Skin of body (tissue), 1 donor: ENCODE measurements at regions not wholly inside any gene's neighbourhood (a gene's known extent, or its start where the extent isn't known, plus 50 kb on each side); places are given as distances from the start of the nearest gene placed in this dataset.
"Not testable (repeated sequence)": the region's sequence is repeated elsewhere in the genome, so short reads cannot be mapped to it uniquely, and the experiment has no call there.

ENCODE experiments used
- DNase-seq: peaks from one replicate; lab custom pipeline; 2025; lab: John Stamatoyannopoulos, UW

GRCh38 chr11:86148345-86148747, 79.5 kb upstream of the PICALM start:
- no peak for DNase-seq

DNA sequence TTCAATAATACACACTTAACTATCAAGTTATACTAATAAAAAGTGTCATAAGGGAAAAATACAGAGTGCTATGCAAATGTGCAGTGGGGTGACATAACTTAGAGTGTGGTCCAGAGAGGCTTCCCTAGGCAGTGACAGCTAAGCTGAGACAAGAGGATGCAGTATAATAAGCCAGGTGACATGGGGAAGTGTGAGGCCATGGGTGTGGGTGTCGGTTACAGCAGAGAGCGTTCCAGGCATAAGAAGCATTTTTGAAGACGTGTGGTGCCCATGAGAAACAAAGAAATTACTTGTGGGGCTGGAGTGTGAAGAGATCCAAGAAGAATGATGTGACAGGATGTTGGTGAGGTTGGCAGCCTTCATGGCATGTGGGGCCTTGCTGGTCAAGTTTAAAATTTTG, 78.1 kb upstream of the PICALM start:
- no peak for DNase-seq

GRCh38 chr11:86145439-86146156, 76.7 kb upstream of the PICALM start:
- no peak for DNase-seq

- DNase-seq: no peak
Measured at GRCh38 chr11:86144846-86145245, 76.0 kb upstream of the PICALM start.

- DNase-seq: not testable (repeated sequence)
Measured at GRCh38 chr11:86144087-86144486, 75.2 kb upstream of the PICALM start.

DNA sequence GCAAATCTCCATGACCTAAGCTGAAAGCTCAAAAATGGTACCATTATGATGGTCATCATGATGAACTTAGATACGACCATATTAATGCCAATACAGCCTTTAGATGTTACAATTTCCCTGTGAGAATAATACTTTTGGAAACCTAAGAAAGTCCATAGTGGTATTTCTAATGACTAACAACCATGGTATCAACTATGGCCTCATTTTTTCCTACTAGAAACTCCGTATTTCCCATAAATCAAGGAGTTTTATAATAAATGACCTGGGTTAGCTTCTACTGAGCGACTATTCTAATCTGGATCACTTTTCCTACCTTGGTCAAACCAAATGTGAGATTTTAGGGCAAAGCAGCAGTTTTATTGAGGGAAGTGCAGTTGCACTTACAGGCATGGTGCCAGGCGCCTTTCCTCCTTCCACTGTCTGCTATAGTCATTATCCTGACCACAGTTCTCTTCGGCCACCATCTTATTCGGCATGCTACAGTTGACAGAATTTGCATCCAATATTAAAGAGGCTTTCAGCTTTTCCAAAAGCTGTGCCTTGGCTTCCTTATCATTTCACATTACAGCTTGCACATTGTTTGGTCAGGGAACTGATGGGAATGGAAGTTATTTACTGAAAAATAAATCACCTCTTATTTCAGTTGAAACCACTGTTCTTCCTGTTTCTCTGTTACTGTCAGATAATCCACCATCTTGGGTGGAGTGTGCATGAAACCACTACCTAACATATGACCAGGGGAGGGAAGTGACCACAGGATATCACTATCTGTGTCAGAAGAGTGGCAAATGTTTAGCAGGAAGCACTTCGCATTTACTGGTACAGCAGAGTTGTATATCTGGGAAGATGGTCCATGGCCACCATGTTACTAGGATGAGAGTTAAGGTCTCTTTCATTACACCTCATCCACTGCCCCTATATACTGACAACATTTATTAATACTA, 74.5 kb upstream of the PICALM start:
- DNase-seq: no peak

DNA sequence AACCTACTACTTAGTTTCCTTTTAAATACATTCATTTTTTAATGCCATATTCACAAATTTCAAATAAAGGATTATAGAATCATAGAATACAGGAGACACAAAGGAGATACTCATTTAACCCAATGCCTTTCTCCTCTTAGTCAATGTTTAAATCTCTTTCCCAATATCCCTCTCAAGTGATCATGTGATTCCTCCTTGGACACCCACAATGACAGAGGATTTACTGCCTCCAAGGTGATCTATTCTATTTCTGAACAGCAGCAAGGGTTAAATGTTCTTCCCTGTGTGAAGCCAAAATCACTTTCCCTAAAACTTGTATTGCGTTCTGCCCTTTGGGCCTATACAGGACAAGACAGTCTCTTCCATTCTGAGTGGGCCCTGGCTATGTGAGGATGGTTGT, 73.3 kb upstream of the PICALM start:
- DNase-seq: no peak

DNA sequence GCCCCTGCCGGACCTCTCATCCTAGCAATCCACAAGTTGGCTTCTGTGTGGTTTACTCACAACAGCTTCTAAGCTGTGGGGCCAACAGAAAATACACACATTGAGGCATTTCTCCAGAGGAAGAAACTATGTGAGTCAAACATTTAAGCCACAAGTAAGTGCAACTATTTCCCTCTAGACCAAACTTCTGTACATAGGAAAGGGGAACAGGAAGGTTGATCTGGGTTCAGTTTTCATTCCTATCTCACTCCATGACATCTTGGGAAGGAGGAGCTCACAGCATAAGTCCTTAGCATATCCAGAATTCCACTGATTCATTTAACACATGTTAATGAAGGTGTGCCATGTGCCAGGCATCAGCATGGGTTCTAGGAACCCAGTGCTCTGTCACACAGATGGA, 72.8 kb upstream of the PICALM start:
- no peak for DNase-seq

GRCh38 chr11:86140334-86140990, 71.6 kb upstream of the PICALM start:
- DNase-seq: no peak

- DNase-seq: no peak
Measured at GRCh38 chr11:86138958-86139357, 70.1 kb upstream of the PICALM start.

- DNase-seq: no peak
Measured at GRCh38 chr11:86136538-86136937, 67.7 kb upstream of the PICALM start.

GRCh38 chr11:86135319-86135714, 66.4 kb upstream of the PICALM start:
- no peak for DNase-seq

DNA sequence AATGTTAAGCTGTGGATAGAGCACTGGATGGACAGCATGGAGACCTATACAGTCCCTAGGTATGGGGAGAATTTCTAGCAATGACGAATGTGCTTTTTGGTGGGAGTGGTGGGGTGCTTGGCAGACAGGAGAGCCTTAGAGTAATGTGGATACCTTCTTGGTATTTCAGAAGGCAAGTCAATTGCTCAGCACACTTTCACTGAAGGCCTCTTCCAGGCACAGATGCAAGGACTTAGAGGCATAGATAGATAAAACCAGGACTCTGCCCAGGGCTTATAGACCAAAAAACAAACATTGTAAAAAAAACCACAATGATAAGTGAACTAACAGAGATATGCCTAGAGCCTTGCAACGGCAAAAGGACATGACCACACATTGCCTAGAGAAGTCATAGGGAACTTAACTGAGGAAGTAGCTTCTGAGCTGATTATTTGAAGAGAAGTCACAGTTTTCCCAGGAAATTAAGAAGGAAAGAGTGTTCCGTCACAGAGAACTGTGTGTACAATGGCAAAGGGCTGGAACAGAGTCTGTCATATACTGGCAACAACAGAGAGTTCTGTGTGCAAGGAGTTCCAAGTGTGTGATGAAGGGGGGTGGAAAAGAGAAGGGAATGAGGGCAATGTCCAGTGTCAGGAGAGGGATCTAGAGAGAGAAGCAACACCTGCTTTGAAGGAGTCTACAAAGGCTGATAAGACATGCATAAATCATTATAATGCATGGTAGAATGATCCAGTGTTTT, 65.9 kb upstream of the PICALM start:
- no peak for DNase-seq

DNA sequence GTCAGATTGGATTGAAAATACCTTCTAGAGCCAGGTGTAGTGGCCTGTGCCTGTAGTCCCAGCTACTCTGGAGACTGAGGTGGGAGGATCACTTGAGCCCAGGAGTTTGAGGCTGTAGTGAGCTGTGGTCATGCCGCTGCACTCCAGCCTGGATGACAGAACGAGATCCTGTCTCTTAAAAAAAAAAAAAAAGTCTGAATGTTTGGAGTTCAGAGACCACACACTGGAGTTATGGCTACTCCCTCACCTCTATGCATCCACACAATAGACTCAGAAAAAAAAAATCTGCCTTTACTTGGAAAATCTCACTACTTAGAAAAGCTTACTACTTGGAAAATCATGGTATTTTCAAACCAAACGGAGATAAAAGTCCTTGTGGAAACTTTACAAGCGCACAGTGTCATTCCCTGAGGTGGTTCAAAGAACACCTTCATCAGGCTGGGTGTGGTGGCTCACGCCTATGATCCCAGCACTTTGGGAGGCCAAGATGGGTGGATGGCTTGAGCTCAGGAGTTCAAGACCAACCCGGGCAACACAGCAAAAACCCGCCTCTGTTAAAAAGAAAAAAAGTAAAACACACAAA, 63.9 kb upstream of the PICALM start:
- no peak for DNase-seq

DNA sequence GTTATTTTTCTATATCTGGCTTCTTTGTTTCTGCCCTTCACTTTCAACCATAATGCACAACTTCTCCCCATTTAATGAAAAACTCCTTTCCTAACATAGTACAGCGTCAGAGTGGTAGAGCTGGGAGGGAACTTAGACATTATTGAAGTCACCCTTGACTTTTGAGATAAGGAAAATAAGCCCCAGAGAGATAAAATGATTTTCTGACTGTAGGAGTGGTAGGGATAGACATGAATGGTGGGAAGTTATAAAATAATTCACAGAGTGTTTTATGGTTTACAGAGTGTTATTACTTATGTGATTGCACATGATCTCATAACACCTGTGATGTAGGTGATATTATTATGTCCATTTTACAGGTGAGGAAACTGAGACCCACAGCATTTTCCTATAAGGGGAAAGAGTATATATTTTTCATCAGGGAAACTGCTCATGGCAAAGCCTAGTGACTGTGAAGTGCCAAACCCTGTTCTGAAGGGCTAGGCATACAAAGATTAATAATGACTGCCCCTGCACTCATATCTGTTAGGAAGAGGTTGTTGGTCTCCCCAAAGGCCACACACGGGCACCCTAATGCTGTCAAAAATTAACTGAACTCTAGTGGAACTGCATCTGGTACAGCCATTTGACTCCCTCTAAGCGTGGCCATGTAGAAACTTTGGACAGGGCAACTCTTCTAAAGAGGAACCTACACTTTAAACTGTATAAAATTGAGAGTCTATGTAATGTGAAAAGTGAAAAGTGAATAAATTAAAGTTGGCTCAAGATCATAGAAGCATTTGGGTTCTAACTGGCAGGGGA, 61.1 kb upstream of the PICALM start:
- no peak for DNase-seq

- DNase-seq: no peak
Measured at GRCh38 chr11:86128914-86129313, 60.0 kb upstream of the PICALM start.

DNA sequence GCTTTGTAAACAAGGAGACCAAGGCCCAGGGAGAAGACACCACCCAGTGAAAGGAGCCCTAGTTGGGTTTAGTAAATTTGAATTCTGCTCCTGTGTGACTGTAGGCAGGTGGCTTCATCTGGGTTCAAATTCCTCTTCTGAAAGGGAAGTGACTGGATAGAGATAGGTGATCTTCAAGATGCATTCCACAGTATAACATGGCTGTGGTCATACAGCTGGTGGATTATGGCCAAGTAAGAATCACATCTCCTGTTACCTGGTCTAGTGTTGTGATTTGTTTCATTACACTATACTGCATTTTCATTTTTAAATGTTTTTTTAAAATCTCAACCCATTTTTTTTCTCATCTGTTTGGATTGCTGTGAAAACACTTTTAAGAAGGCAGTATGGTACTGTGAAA, 58.0 kb upstream of the PICALM start:
- no peak for DNase-seq

- no peak for DNase-seq
Measured at GRCh38 chr11:86124251-86125233, 55.7 kb upstream of the PICALM start.

DNA sequence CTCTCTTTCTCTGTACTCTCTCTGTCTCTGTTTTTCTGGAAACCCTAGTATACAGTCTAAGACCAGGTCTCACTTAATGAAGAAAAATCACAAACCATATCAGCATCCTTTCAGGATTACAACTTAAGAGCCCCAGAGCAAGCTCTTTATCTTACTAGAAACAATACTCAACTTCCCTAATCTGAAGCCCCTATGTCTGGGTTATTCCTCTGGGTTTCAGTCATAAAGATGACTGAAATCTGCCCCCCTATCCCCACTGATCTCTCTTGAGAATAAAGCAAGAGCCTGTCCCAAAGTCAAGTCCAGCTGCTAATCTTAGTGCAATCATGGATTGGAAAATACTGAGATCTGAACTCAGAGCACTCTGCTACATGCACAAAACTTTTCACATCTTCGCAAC, 53.9 kb upstream of the PICALM start:
- DNase-seq: no peak
